ENCODE measurements at regions not wholly inside any gene's neighbourhood (a gene's known extent, or its start where the extent isn't known, plus 50 kb on each side); places are given as distances from the start of the nearest gene placed in this dataset.

DNA sequence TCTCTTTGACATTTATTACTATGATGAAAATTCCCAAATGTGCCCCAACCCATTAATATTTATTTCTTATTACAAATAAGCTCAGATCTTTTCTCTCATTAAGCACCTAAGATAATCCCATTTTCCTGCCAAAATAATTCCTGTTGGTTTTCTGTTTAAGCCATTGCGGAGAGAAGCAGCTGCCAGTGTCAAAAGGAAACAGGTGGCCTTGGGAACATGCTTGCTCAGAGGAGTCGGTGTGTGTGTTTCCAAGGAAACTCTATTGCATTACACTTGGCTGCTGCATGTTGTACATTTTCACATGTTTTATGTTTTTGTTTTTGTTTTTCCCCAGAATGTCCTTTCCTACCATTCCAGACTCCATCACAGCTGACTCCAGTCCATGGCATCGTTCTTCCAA, 56.4 kb downstream of the CD24 start:
- Histone ChIP-seq H3K36me3 (ENCODE audit: insufficient read depth, low read depth, low read length) (no peaks in the 10 kb centered on the region), H3K27ac (ENCODE audit: low read length) (no peak overlapping the region), H3K4me3 (ENCODE audit: low read length) (no peak overlapping the region), H3K9ac (ENCODE audit: low read depth, low read length) (no peak overlapping the region), H3K4me1 (ENCODE audit: insufficient read depth, low read length) (no peaks in the 10 kb centered on the region), H3K9me3 (ENCODE audit: insufficient read depth, low read depth, low read length) (no peaks in the 10 kb centered on the region), H3K27me3 (ENCODE audit: insufficient read depth, low read length) (no peaks in the 10 kb centered on the region)

DNA sequence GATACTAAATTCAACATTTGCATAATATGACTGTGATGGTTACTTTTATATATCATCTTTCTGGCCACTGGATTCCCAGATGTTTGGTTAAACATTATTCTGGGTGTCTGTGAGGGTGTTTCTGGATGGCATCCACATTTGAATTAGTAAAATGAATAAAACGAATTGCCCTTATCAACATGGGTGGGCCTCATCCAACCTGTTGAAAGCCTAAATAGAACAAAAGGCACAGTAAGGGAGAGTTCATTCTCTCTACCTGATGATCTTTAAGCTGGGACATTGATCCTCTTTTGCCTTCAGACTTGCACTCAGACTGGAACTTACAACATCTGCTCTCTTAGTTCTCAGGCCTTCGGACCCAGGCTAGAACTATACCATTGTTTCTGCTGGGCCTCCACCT, 57.6 kb downstream of the CD24 start:
- H3K4me3 ChIP-seq (ENCODE audit: low read length) = no peak overlapping the region
- H3K27me3 ChIP-seq (ENCODE audit: insufficient read depth, low read length) = no peaks in the 10 kb centered on the region
- no peaks in the 10 kb centered on the region for H3K4me1 ChIP-seq (ENCODE audit: insufficient read depth, low read length)
- no peaks in the 10 kb centered on the region for H3K36me3 ChIP-seq (ENCODE audit: insufficient read depth, low read depth, low read length)
- no peaks in the 10 kb centered on the region for H3K9me3 ChIP-seq (ENCODE audit: insufficient read depth, low read depth, low read length)
- H3K27ac ChIP-seq (ENCODE audit: low read length) = no peak overlapping the region
- no peak overlapping the region for H3K9ac ChIP-seq (ENCODE audit: low read depth, low read length)

DNA sequence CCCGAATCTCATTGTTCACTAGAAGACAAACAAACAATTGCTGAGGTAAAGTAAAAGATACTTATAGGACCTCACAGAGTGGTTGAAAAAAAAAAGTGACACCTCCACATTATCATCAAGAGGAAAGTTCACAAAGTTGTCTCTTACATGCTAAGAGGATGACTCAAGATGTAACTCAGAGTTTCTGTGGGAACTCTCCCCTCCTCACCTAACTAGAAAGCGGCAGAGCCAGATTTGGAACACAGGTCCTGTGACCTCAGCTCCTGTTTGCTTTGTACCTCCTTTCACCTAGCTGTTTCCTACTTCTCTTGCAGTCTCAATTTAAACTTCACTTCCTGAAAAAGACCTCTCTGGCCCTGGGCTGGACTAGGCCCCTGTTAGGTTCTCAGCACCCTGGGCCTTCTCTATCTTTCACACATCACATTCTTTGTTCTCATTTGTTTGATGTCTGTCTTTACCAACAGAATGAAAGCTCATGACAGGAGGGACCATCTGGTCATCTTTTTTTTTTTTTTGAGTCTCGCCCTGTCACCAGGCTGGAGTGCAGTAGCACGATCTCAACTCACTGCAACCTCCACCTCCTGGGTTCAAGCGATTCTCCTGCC, 60.8 kb downstream of the CD24 start:
- H3K36me3 ChIP-seq (ENCODE audit: insufficient read depth, low read depth, low read length) = no peaks in the 10 kb centered on the region
- H3K27ac ChIP-seq (ENCODE audit: low read length) = no peak overlapping the region
- H3K9me3 ChIP-seq (ENCODE audit: insufficient read depth, low read depth, low read length) = peaks cover 4% of the 10 kb centered on the region
- no peaks in the 10 kb centered on the region; the same call in 1 of the 2 replicates for H3K4me1 ChIP-seq (ENCODE audit: insufficient read depth, low read length)
- no peak overlapping the region for H3K4me3 ChIP-seq (ENCODE audit: low read length)
- H3K27me3 ChIP-seq (ENCODE audit: insufficient read depth, low read length) = no peaks in the 10 kb centered on the region
- H3K9ac ChIP-seq (ENCODE audit: low read depth, low read length) = no peak overlapping the region

DNA sequence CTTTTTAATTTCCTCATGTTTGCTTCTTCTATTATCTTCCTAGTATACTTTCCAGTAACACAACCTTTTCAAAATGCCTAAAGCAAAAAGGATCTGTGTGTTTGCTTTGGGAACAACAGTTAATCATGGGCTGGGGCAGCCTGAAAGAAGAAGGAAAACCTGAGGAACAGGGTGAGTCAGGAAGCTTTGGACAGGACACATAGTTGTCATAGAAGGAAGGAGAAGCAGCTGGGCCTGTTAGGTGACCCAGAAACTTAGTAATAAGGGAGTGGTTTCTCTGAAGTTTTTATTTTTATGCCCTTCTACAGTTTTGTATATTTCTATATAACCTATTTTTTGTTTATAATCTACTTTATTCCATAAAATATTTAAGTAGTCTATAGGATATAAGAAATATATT, 61.4 kb downstream of the CD24 start:
- H3K9ac ChIP-seq (ENCODE audit: low read depth, low read length) = no peak overlapping the region
- H3K4me1 ChIP-seq (ENCODE audit: insufficient read depth, low read length) = no peaks in the 10 kb centered on the region; the same call in 1 of the 2 replicates
- H3K27me3 ChIP-seq (ENCODE audit: insufficient read depth, low read length) = no peaks in the 10 kb centered on the region
- no peak overlapping the region for H3K27ac ChIP-seq (ENCODE audit: low read length)
- no peaks in the 10 kb centered on the region for H3K36me3 ChIP-seq (ENCODE audit: insufficient read depth, low read depth, low read length)
- no peak overlapping the region for H3K4me3 ChIP-seq (ENCODE audit: low read length)
- peaks cover 4% of the 10 kb centered on the region for H3K9me3 ChIP-seq (ENCODE audit: insufficient read depth, low read depth, low read length)

DNA sequence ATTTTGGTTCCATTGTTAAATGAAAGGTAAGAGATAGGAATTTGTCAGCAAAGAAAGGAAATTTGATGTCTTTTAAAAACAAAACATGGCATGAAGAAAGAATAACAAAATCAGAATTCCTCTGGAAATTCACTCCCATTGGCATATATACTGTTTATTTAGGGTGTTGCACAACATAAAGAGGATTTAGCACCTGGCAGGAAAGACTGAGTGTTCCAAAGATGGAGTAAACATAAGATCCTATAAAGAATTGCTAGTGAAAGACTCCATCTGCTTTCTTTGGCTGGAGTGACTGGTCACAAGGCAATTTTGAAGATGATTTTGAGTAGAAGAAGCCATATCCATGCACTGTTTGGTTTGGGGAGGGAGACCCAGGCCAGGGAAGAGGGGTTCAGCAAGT, 62.4 kb downstream of the CD24 start:
- Histone ChIP-seq H3K27me3 (ENCODE audit: insufficient read depth, low read length) (no peaks in the 10 kb centered on the region), H3K9me3 (ENCODE audit: insufficient read depth, low read depth, low read length) (peaks cover 4% of the 10 kb centered on the region), H3K27ac (ENCODE audit: low read length) (no peak overlapping the region), H3K9ac (ENCODE audit: low read depth, low read length) (no peak overlapping the region), H3K36me3 (ENCODE audit: insufficient read depth, low read depth, low read length) (no peaks in the 10 kb centered on the region), H3K4me1 (ENCODE audit: insufficient read depth, low read length) (no peaks in the 10 kb centered on the region; the same call in 1 of the 2 replicates), H3K4me3 (ENCODE audit: low read length) (no peak overlapping the region)

DNA sequence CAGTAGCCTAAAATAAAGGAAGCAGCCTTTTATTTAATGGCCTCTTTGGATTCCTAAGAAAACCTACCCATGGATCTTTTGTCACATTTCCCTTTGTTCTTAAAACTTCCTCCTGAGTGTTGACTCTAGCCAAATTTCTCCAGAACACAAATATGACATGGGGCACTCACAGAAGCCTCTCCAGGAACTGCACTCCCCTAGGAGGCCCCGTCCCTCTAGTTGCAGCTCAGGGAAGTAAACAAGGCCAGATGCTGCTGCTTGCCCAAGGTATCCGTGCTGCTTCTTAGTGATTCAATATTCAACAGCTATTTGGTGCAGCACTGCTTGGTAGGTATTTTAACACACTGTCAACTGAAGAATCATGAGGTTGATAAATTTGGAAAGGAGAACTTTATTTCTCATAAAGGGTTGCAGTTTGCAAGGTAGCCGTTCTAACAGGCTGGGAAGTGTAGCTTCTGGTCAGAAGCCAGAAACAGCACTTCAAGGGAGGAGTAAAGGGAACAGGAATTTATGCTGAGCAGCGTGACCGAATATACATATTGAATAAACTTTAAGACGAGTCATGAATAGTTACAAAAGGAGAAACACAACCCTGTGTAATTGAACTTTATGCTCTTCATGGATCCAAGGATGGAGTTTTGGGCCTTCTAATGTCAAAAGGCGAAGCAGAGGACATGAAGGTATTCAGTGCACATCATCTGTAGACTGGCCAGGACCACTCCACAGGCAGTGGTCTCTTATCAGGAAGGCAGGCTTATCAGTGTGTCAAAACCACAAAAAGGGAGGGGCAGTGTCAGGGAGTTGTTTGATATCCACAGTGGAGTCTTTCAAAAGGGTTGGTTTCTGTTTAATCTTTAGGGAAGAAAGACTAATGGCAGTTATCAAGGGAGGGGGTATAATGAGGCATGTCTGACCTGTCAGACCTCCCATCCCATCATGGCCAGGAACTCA, 63.3 kb downstream of the CD24 start:
- no peak overlapping the region for H3K27ac ChIP-seq (ENCODE audit: low read length)
- no peaks in the 10 kb centered on the region for H3K36me3 ChIP-seq (ENCODE audit: insufficient read depth, low read depth, low read length)
- peaks cover 3% of the 10 kb centered on the region; the same call in 1 of the 2 replicates for H3K4me1 ChIP-seq (ENCODE audit: insufficient read depth, low read length)
- H3K4me3 ChIP-seq (ENCODE audit: low read length) = no peak overlapping the region
- no peaks in the 10 kb centered on the region for H3K27me3 ChIP-seq (ENCODE audit: insufficient read depth, low read length)
- peaks cover 4% of the 10 kb centered on the region for H3K9me3 ChIP-seq (ENCODE audit: insufficient read depth, low read depth, low read length)
- no peak overlapping the region for H3K9ac ChIP-seq (ENCODE audit: low read depth, low read length)

DNA sequence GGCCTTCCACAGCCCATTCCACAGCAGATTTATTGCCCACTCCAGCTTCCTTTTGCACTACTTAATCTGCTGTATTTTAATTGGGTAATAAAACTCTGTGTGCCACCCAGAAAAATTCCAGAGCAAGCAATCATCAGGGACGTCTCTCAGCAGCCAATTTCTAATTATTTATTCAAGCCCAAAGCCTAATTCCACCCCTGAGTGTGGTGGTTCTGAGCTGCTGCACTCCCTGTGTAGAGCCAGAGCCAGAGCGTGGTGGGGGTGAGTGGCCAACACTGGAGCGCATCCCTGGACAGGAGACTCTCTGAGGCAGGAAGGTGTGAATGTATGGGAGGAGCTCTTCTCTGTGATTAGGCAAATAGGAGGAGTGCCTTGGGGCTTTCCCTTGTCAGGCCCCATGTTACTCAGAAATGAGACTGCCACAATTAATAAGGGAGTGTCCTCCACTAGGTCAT, 66.1 kb downstream of the CD24 start:
- H3K9me3 ChIP-seq (ENCODE audit: insufficient read depth, low read depth, low read length) = peaks cover 7% of the 10 kb centered on the region
- H3K27me3 ChIP-seq (ENCODE audit: insufficient read depth, low read length) = no peaks in the 10 kb centered on the region
- H3K36me3 ChIP-seq (ENCODE audit: insufficient read depth, low read depth, low read length) = no peaks in the 10 kb centered on the region
- H3K27ac ChIP-seq (ENCODE audit: low read length) = no peak overlapping the region
- H3K9ac ChIP-seq (ENCODE audit: low read depth, low read length) = no peak overlapping the region
- peaks cover 3% of the 10 kb centered on the region; the same call in 1 of the 2 replicates for H3K4me1 ChIP-seq (ENCODE audit: insufficient read depth, low read length)
- H3K4me3 ChIP-seq (ENCODE audit: low read length) = no peak overlapping the region

DNA sequence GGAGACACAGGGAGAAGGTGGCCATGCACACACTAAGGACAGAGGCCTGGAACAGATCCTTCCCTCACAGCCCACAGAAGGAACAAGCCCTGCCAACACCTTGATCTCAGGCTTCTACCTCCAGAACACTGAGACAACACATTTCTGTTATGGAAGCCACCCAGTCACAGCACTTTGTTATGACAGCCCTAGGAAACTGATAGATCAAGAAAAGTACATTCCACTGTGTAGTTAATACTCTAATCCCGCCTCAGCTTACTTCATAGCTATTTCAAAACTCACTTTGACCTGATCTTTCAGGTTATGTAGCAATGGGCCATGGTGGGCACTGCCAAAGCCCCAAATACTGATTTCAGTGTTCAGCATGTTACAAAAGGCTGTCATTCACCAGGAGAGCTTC, 66.8 kb downstream of the CD24 start:
- no peak overlapping the region for H3K4me3 ChIP-seq (ENCODE audit: low read length)

DNA sequence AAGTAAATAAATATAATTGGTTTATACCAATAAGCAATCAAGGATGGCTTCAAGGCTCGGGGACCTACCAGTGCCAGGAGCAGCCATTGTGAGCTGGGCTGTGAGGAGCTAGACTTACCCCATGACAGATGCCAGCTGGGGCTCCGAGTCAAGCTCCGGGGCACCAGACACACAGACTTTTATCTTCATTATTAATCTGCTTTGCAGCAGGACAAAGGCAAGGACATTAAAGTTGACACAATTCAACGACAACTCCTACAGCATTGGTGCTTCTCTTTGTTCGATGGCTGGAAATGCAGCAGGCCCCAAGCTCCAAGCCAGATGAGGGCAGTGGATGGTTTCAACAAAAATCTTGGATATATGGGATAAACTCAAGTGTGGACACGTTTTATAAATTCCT, 68.3 kb downstream of the CD24 start:
- no peaks in the 10 kb centered on the region for H3K27me3 ChIP-seq (ENCODE audit: insufficient read depth, low read length)
- peaks cover 7% of the 10 kb centered on the region; the same call in 1 of the 2 replicates for H3K36me3 ChIP-seq (ENCODE audit: insufficient read depth, low read depth, low read length)
- no peak overlapping the region for H3K9ac ChIP-seq (ENCODE audit: low read depth, low read length)
- H3K9me3 ChIP-seq (ENCODE audit: insufficient read depth, low read depth, low read length) = peaks cover 22% of the 10 kb centered on the region
- H3K27ac ChIP-seq (ENCODE audit: low read length) = no peak overlapping the region
- no peak overlapping the region for H3K4me3 ChIP-seq (ENCODE audit: low read length)
- H3K4me1 ChIP-seq (ENCODE audit: insufficient read depth, low read length) = peaks cover 3% of the 10 kb centered on the region; the same call in 1 of the 2 replicates

More for the DNA sequence above, 66.8 kb downstream of the CD24 start:
- H3K36me3 ChIP-seq (ENCODE audit: insufficient read depth, low read depth, low read length) = no peaks in the 10 kb centered on the region
- peaks cover 11% of the 10 kb centered on the region for H3K9me3 ChIP-seq (ENCODE audit: insufficient read depth, low read depth, low read length)
- H3K27me3 ChIP-seq (ENCODE audit: insufficient read depth, low read length) = no peaks in the 10 kb centered on the region
- peaks cover 3% of the 10 kb centered on the region; the same call in 1 of the 2 replicates for H3K4me1 ChIP-seq (ENCODE audit: insufficient read depth, low read length)
- H3K9ac ChIP-seq (ENCODE audit: low read depth, low read length) = no peak overlapping the region
- H3K27ac ChIP-seq (ENCODE audit: low read length) = no peak overlapping the region

DNA sequence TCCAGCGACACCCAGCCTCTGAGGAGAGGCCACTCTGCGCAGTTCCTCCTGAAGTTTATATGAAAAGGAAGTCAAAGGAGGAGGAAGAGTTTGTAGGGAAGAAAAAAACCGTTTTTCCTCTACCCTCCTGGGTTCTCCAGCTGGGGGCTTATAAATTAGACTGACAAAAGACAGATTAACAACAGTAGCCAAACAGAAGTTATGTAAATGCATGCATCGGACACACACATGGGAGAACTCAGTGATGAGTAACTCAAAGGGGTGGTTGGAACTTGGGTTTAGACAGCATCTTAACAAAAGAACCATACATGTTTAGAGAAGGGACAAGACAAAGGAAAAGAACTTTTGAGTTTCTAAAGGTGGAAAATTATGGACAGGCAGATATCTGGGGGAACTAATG, 71.2 kb downstream of the CD24 start:
- Histone ChIP-seq H3K27ac (ENCODE audit: low read length) (no peak overlapping the region), H3K36me3 (ENCODE audit: insufficient read depth, low read depth, low read length) (peaks cover 11% of the 10 kb centered on the region; the same call in 1 of the 2 replicates), H3K9ac (ENCODE audit: low read depth, low read length) (peak overlapping the region; percentile 3; the same call in 1 of the 2 replicates), H3K4me1 (ENCODE audit: insufficient read depth, low read length) (peaks cover 3% of the 10 kb centered on the region; the same call in 1 of the 2 replicates), H3K9me3 (ENCODE audit: insufficient read depth, low read depth, low read length) (peaks cover 42% of the 10 kb centered on the region), H3K27me3 (ENCODE audit: insufficient read depth, low read length) (no peaks in the 10 kb centered on the region), H3K4me3 (ENCODE audit: low read length) (peak overlapping the region; percentile 22; the same call in 1 of the 2 replicates)

DNA sequence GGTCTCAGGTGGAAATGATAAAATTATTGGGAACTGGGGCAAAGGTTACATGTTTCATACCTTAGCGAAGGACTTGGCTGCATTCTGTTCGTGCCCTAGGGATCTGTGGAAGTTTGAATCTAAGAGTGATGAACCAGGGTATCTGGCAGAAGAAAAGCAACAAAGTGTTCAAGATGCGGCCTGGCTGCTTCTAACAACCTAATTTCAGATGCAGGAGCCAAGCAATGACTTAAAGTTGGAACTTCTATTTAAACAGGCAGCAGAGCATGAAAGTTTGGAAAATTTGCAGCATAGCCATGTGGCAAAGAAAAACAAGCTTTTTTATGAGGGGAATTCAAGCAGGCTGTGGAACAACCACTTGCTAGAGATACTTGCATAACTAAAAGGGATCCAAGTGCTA, 73.5 kb downstream of the CD24 start:
- no peak overlapping the region for H3K9ac ChIP-seq (ENCODE audit: low read depth, low read length)
- peaks cover 8% of the 10 kb centered on the region; the same call in 1 of the 2 replicates for H3K4me1 ChIP-seq (ENCODE audit: insufficient read depth, low read length)
- no peaks in the 10 kb centered on the region for H3K27me3 ChIP-seq (ENCODE audit: insufficient read depth, low read length)
- H3K36me3 ChIP-seq (ENCODE audit: insufficient read depth, low read depth, low read length) = peaks cover 11% of the 10 kb centered on the region; the same call in 1 of the 2 replicates
- no peak overlapping the region for H3K27ac ChIP-seq (ENCODE audit: low read length)
- 0 out of 2 replicates have a peak overlapping the region, but pooled peaks have one; percentile 15 for H3K4me3 ChIP-seq (ENCODE audit: low read length)
- H3K9me3 ChIP-seq (ENCODE audit: insufficient read depth, low read depth, low read length) = peaks cover 42% of the 10 kb centered on the region
